ENCODE measurements at regions not wholly inside any gene's neighbourhood (a gene's known extent, or its start where the extent isn't known, plus 50 kb on each side); places are given as distances from the start of the nearest gene placed in this dataset.

- H3K9ac ChIP-seq (ENCODE audit: insufficient read depth in 1 of 2, low read depth in 2 of 2, low read length in 2 of 2), result no peak overlapping the region
- no peaks in the 10 kb centered on the region for H3K9me3 ChIP-seq (replicated peaks; ENCODE audit: control insufficient read depth, insufficient read depth, low read depth, low read length)
- H3K79me2 ChIP-seq (ENCODE audit: control insufficient read depth, insufficient read depth, low read length), result no peaks in the 10 kb centered on the region
- no peak overlapping the region for H3K4me2 ChIP-seq (ENCODE audit: insufficient read depth, low read length)
- TF ChIP-seq FOS (IDR thresholded peaks at IDR 0.05; ENCODE audit: extremely low read depth, insufficient read length) (no peak), KLF6 (CRISPR knock-in tag; IDR thresholded peaks at IDR 0.05; ENCODE audit: borderline replicate concordance) (no peak), MECOM (CRISPR knock-in tag; IDR thresholded peaks at IDR 0.05) (no peak), SP2 (IDR thresholded peaks at IDR 0.05; ENCODE audit: extremely low read depth, low read depth, low read length, poor library complexity, severe bottlenecking) (no peak), HCFC1 (IDR thresholded peaks at IDR 0.05; ENCODE audit: low read depth, low read length) (no peak), HES1 (IDR thresholded peaks at IDR 0.05; ENCODE audit: low read depth) (no peak), SMARCE1 (IDR thresholded peaks at IDR 0.05) (no peak), NR4A1 (CRISPR knock-in tag; IDR thresholded peaks at IDR 0.05) (no peak), NR4A1 (tag; IDR thresholded peaks at IDR 0.05) (no peak), ETV5 (CRISPR knock-in tag; IDR thresholded peaks at IDR 0.05; ENCODE audit: low read depth) (no peak), CREM (IDR thresholded peaks at IDR 0.05; ENCODE audit: low read depth) (no peak)
- in situ Hi-C loops (cut with MboI) (no loop called here), intact Hi-C loops (cut with micrococcal nuclease) (no loop called here)
- H3K4me1 ChIP-seq (replicated peaks in 1 of 2; ENCODE audit: control insufficient read depth in 2 of 2, insufficient read depth in 2 of 2, low read length in 2 of 2), result peaks cover 0 to 4% of the 10 kb centered on the region in 2 experiments; a peak in 2 of 5 replicates
- BruUV-seq (replicated peaks), result no TSS peak
- H3K27ac ChIP-seq (ENCODE audit: extremely low read depth, low read depth, low read length), result no peak overlapping the region
- WGBS (ENCODE audit: insufficient coverage, low coverage, missing lambda C conversion rate), result 10% methylated on average over 7 of the region's 7 CpGs
- H3K4me3 ChIP-seq, result no peak overlapping the region
- ATAC-seq, result no peak
- no peak for FAIRE-seq
- DNase-seq (ENCODE audit: extremely low read depth in 1 of 4, low spot score in 3 of 4), result no peak
- H2AFZ ChIP-seq (ENCODE audit: low read depth, low read length), result no peak overlapping the region
- no peaks in the 10 kb centered on the region for H4K20me1 ChIP-seq (replicated peaks; ENCODE audit: control insufficient read depth, insufficient read depth, low read length)
- ChIA-PET CTCF (ENCODE audit: low intra/inter-chr PET ratio) (no interaction called here), POLR2A (no interaction called here)
- H3K36me3 ChIP-seq (ENCODE audit: control insufficient read depth, insufficient read depth, low read length), result no peaks in the 10 kb centered on the region
- H3K9me1 ChIP-seq (ENCODE audit: control insufficient read depth, insufficient read depth, low read length), result no peaks in the 10 kb centered on the region
- H3K27me3 ChIP-seq (ENCODE audit: control insufficient read depth in 2 of 2, insufficient read depth in 2 of 2, low read length in 2 of 2), result no peaks in the 10 kb centered on the region
Measured at GRCh38 chrX:53768865-53769264, 82.3 kb upstream of the HUWE1 start.
